Neuronal stem cell (in vitro differentiated cells): ENCODE measurements at regions not wholly inside any gene's neighbourhood (a gene's known extent, or its start where the extent isn't known, plus 50 kb on each side); places are given as distances from the start of the nearest gene placed in this dataset.

Source experiments
- DNase-seq: peaks from one replicate; pipeline ENCODE4 v3.0.0-alpha.2; 2013; ENCODE audit warnings: low spot score
- H2AFZ ChIP-seq: one replicate; pipeline ENCODE4 v1.6.1; 2013; ENCODE audit warnings: mild to moderate bottlenecking, low read length, inconsistent platforms
- H2AK5ac ChIP-seq: 2 replicates; pipeline ENCODE4 v1.6.1; 2013; ENCODE audit warnings: low read depth, mild to moderate bottlenecking, inconsistent platforms, low read length, moderate library complexity, mixed read lengths
- H2BK120ac ChIP-seq: 2 replicates; pipeline ENCODE4 v1.6.1; 2013; ENCODE audit warnings: low read depth, mild to moderate bottlenecking, inconsistent platforms, low read length, moderate library complexity, mixed read lengths
- H2BK12ac ChIP-seq: one replicate; pipeline ENCODE4 v1.6.1; 2013; ENCODE audit warnings: low read length, inconsistent platforms
- H2BK15ac ChIP-seq: 2 replicates; pipeline ENCODE4 v1.6.1; 2013; ENCODE audit warnings: mild to moderate bottlenecking, low read length, inconsistent platforms, mixed read lengths
- H2BK5ac ChIP-seq: one replicate; pipeline ENCODE4 v1.6.1; 2013; ENCODE audit warnings: inconsistent platforms, mild to moderate bottlenecking, low read length, moderate library complexity
- H3K14ac ChIP-seq: one replicate; pipeline ENCODE4 v1.6.1; 2013; ENCODE audit warnings: low read length, inconsistent platforms
- H3K18ac ChIP-seq: 2 replicates; pipeline ENCODE4 v1.6.1; 2013; ENCODE audit warnings: low read length, inconsistent platforms
- H3K23ac ChIP-seq: 2 replicates; pipeline ENCODE4 v1.6.1; 2013; ENCODE audit warnings: low read depth, mild to moderate bottlenecking, mixed read lengths, low read length, inconsistent platforms; ENCODE audit not compliant: poor library complexity
- H3K27ac ChIP-seq: replicated peaks from 3 replicates; pipeline ENCODE4 v1.5.1; 2013; ENCODE audit warnings: low read length, inconsistent platforms
- H3K27me3 ChIP-seq, 3 experiments: 2 replicates each; pipeline ENCODE4 v1.6.1; 2013; ENCODE audit warnings: low read length in 3 of 3, mild to moderate bottlenecking in 2 of 3, inconsistent platforms in 1 of 3, low read depth in 1 of 3, mixed read lengths in 1 of 3, moderate library complexity in 1 of 3; ENCODE audit not compliant: control insufficient read depth in 3 of 3, insufficient read depth in 3 of 3
- H3K36me3 ChIP-seq, 2 donors: replicated peaks in 1 of 2; 2 replicates each; pipeline ENCODE4 v1.6.1; 2013; ENCODE audit warnings: low read length in 2 of 2; ENCODE audit not compliant: control insufficient read depth in 2 of 2, insufficient read depth in 2 of 2
- H3K4ac ChIP-seq: 2 replicates; pipeline ENCODE4 v1.6.1; 2013; ENCODE audit warnings: inconsistent platforms, mild to moderate bottlenecking, low read length, moderate library complexity
- H3K4me1 ChIP-seq, 2 donors: 1 replicate in 1 of 2; 2 replicates in 1 of 2; pipeline ENCODE4 v1.6.1; 2013; ENCODE audit warnings: low read length in 2 of 2, low read depth in 1 of 2; ENCODE audit not compliant: control insufficient read depth in 2 of 2, insufficient read depth in 1 of 2
- H3K4me2 ChIP-seq: one replicate; pipeline ENCODE4 v1.6.1; 2013; ENCODE audit warnings: mild to moderate bottlenecking, low read length, inconsistent platforms; ENCODE audit not compliant: insufficient read depth, poor library complexity, severe bottlenecking
- H3K4me3 ChIP-seq, 2 donors: 2 replicates each; pipeline ENCODE4 v1.5.1; 2013; ENCODE audit warnings: low read length in 2 of 2, mild to moderate bottlenecking in 2 of 2, inconsistent platforms in 1 of 2, moderate library complexity in 1 of 2
- H3K79me1 ChIP-seq: one replicate; pipeline ENCODE4 v1.6.1; 2013; ENCODE audit warnings: low read depth, mild to moderate bottlenecking, inconsistent platforms, low read length, moderate library complexity
- H3K9ac ChIP-seq: one replicate; pipeline ENCODE4 v1.6.1; 2013; ENCODE audit warnings: mild to moderate bottlenecking, low read depth, low read length, inconsistent platforms; ENCODE audit not compliant: poor library complexity
- H3K9me3 ChIP-seq, 2 donors: replicated peaks in 1 of 2; 2 replicates each; pipeline versions ENCODE3 to v1.6.1; 2013; ENCODE audit warnings: low read length in 2 of 2, mild to moderate bottlenecking in 2 of 2, inconsistent platforms in 1 of 2, low read depth in 1 of 2, mixed read lengths in 1 of 2, moderate library complexity in 1 of 2; ENCODE audit not compliant: control insufficient read depth in 2 of 2, insufficient read depth in 1 of 2
- H4K8ac ChIP-seq: one replicate; pipeline ENCODE4 v1.6.1; 2013; ENCODE audit warnings: low read depth, mild to moderate bottlenecking, inconsistent platforms, low read length, moderate library complexity
- H4K91ac ChIP-seq: one replicate; pipeline ENCODE4 v1.6.1; 2013; ENCODE audit warnings: low read length, low read depth, mild to moderate bottlenecking, inconsistent platforms; ENCODE audit not compliant: poor library complexity
- WGBS, 2 donors: extraction: QIAGEN DNeasy Blood & Tissue Kit; methylation state at CpG; one replicate each; pipeline ENCODE4 v1.1.7; 2013; ENCODE audit warnings: missing lambda C conversion rate in 2 of 2, mixed read lengths in 1 of 2; ENCODE audit not compliant: insufficient read length in 2 of 2, insufficient replicate concordance in 1 of 2; ENCODE audit errors: extremely low coverage in 2 of 2; 5-methylcytosine and 5-hydroxymethylcytosine counted together

- H3K27me3 ChIP-seq, result no peaks in the 10 kb centered on the region
- no peak overlapping the region for H2AK5ac ChIP-seq
- no peak overlapping the region for H2BK12ac ChIP-seq
- no peak overlapping the region for H3K4ac ChIP-seq
- H3K4me1 ChIP-seq, result no peaks in the 10 kb centered on the region
- H3K4me2 ChIP-seq, result no peak overlapping the region
- H3K9me3 ChIP-seq, result no peaks in the 10 kb centered on the region
- no peak overlapping the region for H3K14ac ChIP-seq
- no peaks in the 10 kb centered on the region for H3K36me3 ChIP-seq
- H4K8ac ChIP-seq, result no peak overlapping the region
- no peak overlapping the region for H3K23ac ChIP-seq
- no peak overlapping the region for H3K4me3 ChIP-seq
- no peaks in the 10 kb centered on the region for H3K79me1 ChIP-seq
- H2BK15ac ChIP-seq, result no peak overlapping the region
- DNase-seq, result no peak
- no CpG with 5 or more reads among the region's 2 CpGs for WGBS, 2 donors
- H2BK5ac ChIP-seq, result no peak overlapping the region
- no peak overlapping the region for H3K9ac ChIP-seq
- no peak overlapping the region for H3K27ac ChIP-seq
- no peak overlapping the region for H2BK120ac ChIP-seq
- no peak overlapping the region for H2AFZ ChIP-seq
- H3K18ac ChIP-seq, result no peak overlapping the region
- no peak overlapping the region for H4K91ac ChIP-seq
Observed at GRCh38 chr17:71964559-71964958, 156.3 kb upstream of the SOX9 start.

- H3K4me3 ChIP-seq, result no peak overlapping the region
- H3K18ac ChIP-seq, result no peak overlapping the region
- no peak overlapping the region for H2BK15ac ChIP-seq
- no peaks in the 10 kb centered on the region for H3K36me3 ChIP-seq
- H3K27me3 ChIP-seq, result no peaks in the 10 kb centered on the region
- DNase-seq, result no peak
- no peak overlapping the region for H3K9ac ChIP-seq
- no peak overlapping the region for H3K4ac ChIP-seq
- no peak overlapping the region for H3K27ac ChIP-seq
- no peak overlapping the region for H2BK120ac ChIP-seq
- H3K23ac ChIP-seq, result no peak overlapping the region
- no peak overlapping the region for H3K4me2 ChIP-seq
- H2AK5ac ChIP-seq, result no peak overlapping the region
- H3K4me1 ChIP-seq, result no peaks in the 10 kb centered on the region
- H2BK12ac ChIP-seq, result no peak overlapping the region
- no peaks in the 10 kb centered on the region for H3K9me3 ChIP-seq
- no CpG with 5 or more reads among the region's 6 CpGs for WGBS, 2 donors
- no peaks in the 10 kb centered on the region for H3K79me1 ChIP-seq
- no peak overlapping the region for H4K91ac ChIP-seq
- no peak overlapping the region for H2AFZ ChIP-seq
- no peak overlapping the region for H4K8ac ChIP-seq
- H3K14ac ChIP-seq, result no peak overlapping the region
- H2BK5ac ChIP-seq, result peak overlapping the region; percentile 27
Observed at GRCh38 chr17:71966055-71966454, 154.8 kb upstream of the SOX9 start.

GRCh38 chr17:71966459-71967313, 154.1 kb upstream of the SOX9 start:
- Histone ChIP-seq H3K14ac (no peak overlapping the region), H3K23ac (no peak overlapping the region), H2BK120ac (no peak overlapping the region), H3K4ac (no peak overlapping the region), H3K9me3 (no peaks in the 10 kb centered on the region), H3K4me3 (no peak overlapping the region), H3K27ac (no peak overlapping the region), H3K79me1 (no peaks in the 10 kb centered on the region), H2BK15ac (no peak overlapping the region), H2BK12ac (no peak overlapping the region), H3K36me3 (no peaks in the 10 kb centered on the region), H3K18ac (no peak overlapping the region), H3K4me1 (no peaks in the 10 kb centered on the region), H3K9ac (no peak overlapping the region), H3K27me3 (no peaks in the 10 kb centered on the region), H4K91ac (no peak overlapping the region), H4K8ac (no peak overlapping the region), H2AFZ (no peak overlapping the region), H2AK5ac (no peak overlapping the region), H2BK5ac (no peak overlapping the region), H3K4me2 (no peak overlapping the region)
- no peak for DNase-seq
- WGBS, 2 donors, result no CpG with 5 or more reads among the region's 13 CpGs

- H3K4ac ChIP-seq, result no peak overlapping the region
- no peak overlapping the region for H3K4me2 ChIP-seq
- H3K14ac ChIP-seq, result no peak overlapping the region
- no peak overlapping the region for H2AFZ ChIP-seq
- H3K4me3 ChIP-seq, result no peak overlapping the region
- H2BK120ac ChIP-seq, result no peak overlapping the region
- no peak overlapping the region for H2AK5ac ChIP-seq
- H3K36me3 ChIP-seq, result no peaks in the 10 kb centered on the region
- no peak for DNase-seq
- no peak overlapping the region for H4K8ac ChIP-seq
- no peak overlapping the region for H2BK12ac ChIP-seq
- H3K79me1 ChIP-seq, result no peaks in the 10 kb centered on the region
- no peak overlapping the region for H2BK15ac ChIP-seq
- no peak overlapping the region for H3K23ac ChIP-seq
- H4K91ac ChIP-seq, result no peak overlapping the region
- H3K9me3 ChIP-seq, result no peaks in the 10 kb centered on the region
- peaks cover 0 to 3% (median 0%) of the 10 kb centered on the region in 3 experiments for H3K27me3 ChIP-seq
- H3K18ac ChIP-seq, result no peak overlapping the region
- H3K4me1 ChIP-seq, result no peaks in the 10 kb centered on the region
- H2BK5ac ChIP-seq, result no peak overlapping the region
- H3K9ac ChIP-seq, result no peak overlapping the region
- no peak overlapping the region for H3K27ac ChIP-seq
Observed at GRCh38 chr17:71969500-71969899, 151.3 kb upstream of the SOX9 start.
